Fibroblast of skin of left biceps (primary cell): ENCODE measurements at regions not wholly inside any gene's neighbourhood (a gene's known extent, or its start where the extent isn't known, plus 50 kb on each side); places are given as distances from the start of the nearest gene placed in this dataset.

Experiments used
- DNase-seq, 2 experiments: peaks; one replicate each; pipeline ENCODE4 v3.0.0-alpha.2; 2013; ENCODE audit warnings: low read depth in 2 of 2

DNA sequence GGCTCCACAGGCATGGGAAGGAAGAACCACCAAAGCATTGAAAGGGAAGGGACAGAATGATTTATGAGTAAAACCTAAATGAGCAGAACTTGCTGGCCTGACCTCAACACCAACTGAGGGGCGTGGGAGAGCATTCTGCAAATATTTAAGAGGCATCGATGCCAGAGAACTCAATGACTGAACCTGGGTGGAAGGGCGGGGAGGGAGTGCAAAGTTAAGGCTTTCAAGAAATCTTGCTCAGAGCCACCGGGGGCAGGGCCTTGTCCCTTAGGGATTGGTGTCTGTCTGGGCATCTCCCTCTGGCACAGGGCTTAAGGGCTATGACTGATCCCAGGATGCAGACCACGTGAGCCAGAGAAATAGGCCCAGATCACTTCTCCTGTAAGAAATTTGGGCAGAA lies 137.1 kb downstream of the ADAMTS15 start:
- no peak for DNase-seq

DNA sequence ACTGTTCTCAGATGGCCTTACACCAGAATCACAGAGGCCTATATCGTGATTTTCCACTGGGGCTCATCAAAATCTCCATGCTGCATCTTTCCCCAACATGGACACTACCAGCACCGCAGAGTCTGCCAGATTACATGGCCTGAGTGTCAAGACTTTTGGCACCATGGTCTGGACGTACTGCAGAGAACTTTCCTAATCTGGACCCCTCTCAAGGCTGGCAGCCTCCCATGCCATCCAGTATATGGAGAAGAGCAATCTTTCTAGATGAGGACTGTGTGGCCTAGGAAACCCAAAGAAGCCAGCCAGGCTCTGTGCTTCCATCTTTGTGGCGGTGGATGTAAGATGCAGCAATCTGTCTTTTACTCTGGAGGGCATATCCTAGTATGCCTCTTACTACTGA lies 139.2 kb downstream of the ADAMTS15 start:
- no peak for DNase-seq

DNA sequence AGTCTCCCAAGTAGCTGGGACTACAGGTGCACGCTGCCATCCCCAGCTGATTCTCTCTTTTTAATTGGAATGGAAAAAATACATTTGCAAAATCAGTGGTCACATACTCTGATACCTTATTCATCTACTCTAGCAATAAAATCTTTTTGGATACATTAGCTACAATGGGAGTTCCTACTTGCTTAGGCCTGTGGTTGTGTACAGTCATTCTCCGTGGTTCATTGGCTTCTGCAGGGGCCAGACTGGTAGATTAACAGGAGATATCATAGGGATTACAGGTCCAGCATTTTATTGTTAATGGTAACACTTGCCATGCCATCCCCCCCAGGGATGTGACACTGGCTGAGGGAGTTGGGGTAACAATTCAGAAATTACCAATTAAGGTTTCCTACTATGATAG lies 140.0 kb downstream of the ADAMTS15 start:
- DNase-seq, result no peak

DNA sequence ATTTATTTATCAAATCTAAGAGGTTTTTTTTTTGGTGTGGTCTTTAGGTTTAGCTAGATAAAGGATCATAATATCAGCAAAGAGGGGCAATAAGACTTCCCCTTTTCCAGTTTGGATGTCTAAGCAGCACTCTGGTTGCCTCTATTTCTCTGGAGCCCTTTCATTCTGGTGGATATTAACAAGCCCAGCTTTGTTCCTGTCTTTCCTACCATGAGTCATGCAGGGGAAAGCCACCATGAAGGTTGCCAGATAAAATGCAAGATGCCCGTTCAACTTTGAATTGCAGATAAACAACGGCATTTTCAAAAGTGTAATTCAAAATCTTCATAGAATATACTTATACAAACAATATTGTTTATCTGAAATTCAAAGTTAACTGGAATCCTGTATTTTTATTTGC lies 143.6 kb downstream of the ADAMTS15 start:
- DNase-seq, result no peak

DNA sequence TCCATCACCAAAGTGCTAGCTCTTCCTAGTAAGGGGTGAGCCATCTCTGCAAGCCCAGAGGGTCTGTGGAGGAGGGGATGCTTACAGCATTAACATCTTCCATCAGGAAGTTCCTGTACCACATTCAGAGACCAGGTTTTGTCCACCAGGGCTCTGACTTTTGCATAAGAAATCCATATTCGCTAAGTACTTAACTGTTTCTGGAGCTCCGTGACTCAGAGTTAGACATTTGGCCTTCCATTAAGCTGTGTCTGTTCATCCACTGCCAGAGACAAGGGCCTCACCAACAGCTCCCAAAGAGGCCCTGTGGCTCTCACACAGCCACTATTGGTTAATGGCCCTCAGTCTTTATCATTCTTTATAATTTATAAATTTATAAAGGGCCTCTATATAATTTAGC lies 144.6 kb downstream of the ADAMTS15 start:
- DNase-seq, result no peak

DNA sequence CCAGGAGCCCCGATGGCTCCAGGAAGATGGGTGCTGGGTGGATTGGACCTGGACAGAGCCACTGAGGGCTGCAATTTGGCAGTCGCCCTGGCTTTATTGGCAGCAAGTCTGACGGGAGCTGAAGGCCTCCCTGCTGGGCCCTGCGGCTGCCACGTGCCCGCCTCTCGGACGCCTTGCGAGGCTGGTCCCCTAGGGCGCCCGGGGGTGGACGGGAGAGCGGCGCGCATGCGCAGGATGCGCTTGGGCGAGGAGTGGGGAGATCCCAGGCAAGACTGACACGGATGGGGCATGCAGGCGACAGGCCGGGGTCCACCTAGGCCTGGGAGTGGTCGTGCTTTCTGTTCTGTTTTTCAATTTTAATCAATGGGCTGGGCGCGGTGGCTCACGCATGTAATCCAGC lies 150.0 kb downstream of the ADAMTS15 start:
- no peak for DNase-seq

DNA sequence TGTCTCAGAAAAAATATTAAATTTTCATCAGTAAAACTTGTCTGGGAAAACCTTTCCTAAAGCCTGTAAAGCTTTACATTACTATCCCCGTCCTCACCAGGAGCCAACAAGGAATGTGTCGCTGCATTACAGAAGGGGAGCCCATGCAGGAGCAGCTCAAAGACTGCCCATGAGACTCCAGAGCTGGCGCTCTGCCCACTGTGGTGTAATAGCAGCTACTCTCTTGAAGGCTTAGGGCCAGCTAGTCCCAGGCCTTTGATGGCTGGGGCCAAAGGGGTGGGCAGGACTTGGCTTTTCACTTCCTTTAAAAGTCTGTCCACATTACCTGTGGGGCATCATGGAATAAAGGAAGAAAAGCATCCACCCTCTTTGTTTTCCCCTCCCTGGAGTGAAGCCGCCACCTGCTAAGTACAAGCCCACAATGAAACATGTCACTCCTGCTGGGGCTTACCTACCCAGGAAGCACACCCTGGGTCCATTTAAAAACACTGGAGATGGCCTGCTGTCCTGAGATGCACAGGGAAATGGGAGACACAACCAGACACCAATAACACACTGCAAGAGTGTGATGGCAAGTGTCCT lies 150.7 kb downstream of the ADAMTS15 start:
- no peak for DNase-seq

DNA sequence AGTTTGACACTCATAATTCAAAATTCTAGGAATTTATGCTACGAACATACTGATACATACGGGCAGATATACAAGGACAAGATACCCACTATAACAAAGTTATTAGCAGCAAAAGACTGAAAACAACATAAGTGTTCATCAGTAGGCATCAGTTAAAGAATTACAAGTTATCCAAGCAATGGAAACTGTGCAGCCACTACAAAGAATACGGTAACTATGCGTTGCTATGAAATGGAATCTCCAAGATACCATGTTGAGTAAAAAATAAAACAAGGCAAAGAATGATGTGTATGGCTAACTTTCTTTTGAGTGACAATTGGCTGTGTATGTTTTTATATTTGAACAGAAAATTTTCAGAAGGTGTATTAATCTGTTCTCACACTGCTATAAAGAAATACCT lies 151.7 kb downstream of the ADAMTS15 start:
- no peak for DNase-seq

DNA sequence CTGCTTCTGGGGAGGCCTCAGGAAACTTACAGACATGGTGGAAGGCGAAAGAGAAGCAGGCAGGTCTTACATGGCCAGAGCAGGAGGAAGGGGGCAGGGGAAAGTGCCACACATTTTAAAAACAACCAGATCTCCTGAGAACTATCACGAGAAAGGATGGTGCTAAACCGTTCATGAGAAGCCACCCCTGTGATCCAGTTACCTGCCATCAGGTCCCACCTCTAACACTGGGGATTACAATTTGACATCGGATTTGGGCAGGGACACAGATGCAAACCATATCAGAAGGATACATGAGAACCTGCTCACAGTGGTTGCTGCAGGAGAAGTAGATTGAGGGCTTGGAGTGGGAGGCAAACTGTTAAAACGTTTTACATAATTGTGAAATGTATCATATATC lies 152.2 kb downstream of the ADAMTS15 start:
- no peak for DNase-seq

DNA sequence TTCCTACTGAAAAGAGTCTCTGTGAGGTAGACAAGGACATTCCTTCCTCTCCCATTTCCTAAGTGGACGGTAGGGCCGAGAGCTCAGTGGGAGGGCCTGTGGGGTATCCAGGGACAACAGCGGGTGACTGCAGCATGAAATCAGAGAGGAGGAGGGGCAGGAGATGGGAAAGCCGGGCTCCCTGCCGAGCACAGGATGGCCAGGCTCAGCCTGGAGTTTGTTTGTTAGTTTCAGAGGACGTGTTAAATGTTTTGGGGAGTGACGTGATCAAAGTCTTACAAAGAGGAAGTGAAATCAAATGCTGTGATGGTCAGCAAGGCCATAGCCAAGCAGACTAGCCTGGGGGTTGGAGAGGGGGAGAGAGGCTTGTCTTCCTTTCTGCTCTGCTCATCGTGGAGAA lies 152.7 kb downstream of the ADAMTS15 start:
- DNase-seq, result peak in 1 of 2 experiments; percentile 58

DNA sequence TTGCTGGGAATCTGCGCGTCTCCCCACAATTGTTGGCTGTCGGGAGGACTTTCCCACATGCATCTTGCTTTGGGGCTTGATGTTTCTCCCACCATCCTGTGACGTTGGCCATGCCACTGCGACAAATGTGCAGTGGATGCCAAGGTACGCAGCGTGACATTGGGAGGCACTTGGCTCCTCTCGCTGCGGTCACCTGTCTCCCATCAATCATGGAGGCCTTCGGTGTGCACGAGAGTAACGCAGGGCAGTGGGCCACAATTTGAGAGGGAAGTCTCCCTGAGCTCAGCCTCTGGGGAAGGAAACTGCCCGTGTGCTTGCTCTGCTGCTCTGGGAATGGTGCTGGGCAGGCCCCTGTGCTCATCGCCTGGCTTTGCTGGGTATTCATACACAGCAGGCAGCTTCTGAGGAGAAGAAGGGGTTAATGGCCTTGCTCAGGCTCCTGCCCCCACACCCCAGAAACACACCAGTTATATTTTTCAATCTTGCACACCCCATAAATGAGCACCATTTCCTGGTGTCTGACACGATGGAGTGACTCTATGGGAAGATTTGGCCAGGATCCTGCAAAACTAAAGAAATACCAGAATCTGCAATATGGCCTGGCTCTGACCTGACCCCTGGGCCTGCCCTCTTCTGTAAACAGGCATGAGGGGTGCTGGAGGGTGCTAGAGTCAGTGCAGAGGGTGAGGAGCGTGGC lies 153.5 kb downstream of the ADAMTS15 start:
- DNase-seq, result no peak

DNA sequence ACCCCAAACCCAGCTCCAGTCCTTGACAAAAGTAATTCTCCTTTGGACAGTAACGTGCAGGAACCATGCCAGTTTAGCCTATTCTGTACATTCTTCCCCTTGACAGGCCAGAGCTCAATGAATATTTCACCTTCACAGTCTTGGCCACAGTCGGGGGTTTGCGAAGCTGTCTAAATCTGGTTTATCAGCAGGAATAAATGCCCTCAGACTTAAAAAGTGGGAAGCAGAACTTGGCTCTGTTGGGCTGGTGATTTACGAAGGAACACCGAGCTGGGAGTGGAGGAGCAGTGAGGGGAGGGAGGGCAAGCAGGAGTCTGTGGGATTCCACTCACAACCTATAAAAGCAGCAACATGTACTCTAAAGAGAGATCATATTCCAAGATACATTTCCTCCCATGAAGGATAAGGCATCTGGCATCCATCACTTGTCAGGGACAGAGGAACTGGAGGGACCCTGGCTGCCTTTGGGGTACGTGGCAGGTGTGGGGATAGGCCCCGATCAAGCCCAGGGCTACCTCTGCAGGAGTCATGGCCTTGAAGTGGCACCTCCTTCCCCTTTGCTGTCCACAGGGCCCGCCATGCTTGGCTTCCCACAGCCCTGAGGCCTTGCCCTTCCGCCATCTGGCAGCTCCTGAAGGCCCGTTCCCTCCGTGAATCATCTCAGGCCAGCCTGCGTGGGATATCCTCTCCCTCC lies 154.3 kb downstream of the ADAMTS15 start:
- DNase-seq, result no peak

DNA sequence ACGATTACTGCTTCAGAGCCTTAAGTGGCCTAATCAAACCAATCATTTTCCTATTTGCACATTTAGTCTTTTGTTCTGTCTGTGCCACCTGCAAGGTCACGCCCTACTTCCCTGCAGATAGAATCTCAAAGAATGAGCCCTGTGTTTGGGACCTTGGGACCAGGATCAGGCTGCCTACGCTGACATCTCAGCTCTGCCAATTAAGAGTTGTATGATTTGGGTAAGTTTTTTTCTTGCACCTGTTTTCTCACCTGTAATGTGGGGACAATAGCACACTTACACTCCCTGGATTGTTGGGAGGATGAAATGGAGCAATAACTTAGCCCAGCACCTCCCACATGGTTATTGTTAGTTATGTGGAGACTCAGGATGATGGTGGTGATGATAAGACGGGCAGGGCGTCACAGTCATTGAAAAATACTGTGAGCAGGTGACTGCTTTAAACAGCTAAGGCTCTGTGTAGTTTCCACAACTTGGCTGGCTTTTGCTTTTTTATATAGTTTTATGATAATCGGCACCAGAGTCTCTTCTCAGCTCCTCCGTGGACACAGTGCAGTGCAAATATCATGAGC lies 155.0 kb downstream of the ADAMTS15 start:
- no peak for DNase-seq

DNA sequence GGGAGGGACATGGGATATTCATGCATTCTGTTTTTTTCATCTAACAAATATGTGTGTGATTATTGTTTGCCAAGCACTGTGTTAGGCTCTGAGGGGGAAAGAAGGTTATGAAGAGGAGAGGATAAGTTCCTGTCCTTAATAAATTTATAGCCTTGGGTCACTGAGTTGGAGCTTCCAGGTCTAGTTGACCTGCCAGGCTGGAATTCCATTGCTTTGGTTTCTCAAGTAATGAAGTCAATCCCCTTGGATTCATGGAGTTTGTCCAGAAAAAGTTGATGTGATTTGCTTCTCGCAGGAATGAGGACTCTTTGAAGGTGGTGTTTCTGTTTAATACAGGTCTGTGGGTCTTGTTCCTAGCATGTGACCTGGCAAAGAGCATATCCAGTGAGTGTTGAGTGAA lies 156.2 kb downstream of the ADAMTS15 start:
- no peak for DNase-seq

DNA sequence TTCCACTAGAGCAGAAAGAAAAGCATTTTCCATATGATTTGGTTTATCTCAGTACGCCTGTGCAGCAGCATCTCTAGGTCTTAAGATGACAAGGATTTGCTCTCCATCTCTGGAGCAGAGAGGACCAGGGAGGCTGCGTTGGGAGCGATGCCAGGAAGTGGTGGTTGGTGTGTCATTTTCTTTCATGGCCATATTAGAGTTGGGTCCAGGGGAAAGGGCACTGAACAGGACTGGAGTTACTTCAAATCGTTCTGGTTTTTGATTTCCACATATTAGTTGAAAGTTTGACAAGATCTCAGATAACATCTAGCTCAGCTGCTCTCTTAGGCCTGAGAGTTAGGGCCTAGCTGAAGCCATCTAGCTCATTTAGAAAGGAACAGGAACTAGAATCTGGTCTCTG lies 157.7 kb downstream of the ADAMTS15 start:
- no peak for DNase-seq

DNA sequence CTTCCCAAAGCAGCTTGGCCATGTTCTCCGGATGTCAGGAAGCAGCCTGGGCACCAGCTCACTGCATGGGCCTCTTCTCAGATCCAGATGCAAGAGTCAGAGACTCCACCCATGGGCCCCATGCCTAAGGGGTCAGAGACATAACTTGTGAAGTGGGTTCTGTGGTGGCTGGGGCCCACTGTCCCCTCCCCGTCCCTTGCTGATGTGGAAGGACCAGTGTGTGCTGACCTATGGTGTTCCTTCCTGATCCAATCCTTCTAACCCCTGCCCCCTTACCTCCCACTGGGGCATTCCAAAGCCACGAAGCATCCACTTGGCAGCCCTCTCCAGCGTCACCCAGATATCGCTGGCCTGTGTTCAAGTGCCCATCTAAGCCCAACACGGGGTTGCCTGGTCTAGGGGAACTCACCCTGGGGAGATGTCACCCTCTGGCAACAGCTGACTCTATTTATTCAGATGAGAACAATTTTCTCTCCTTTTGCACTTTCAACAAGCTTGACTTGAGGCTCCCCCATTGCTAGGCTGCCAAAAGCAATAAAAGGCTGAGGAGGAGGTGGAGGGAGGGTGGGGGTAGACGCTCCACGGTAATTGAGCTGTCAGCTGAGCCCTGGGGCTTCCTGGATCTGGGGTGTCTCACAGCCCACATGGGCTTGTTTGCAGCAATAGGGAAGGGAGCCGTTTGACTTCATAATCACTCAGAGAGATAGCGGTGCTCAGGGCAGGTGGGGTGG lies 158.5 kb downstream of the ADAMTS15 start:
- peak; percentile 49 to 55 for DNase-seq

DNA sequence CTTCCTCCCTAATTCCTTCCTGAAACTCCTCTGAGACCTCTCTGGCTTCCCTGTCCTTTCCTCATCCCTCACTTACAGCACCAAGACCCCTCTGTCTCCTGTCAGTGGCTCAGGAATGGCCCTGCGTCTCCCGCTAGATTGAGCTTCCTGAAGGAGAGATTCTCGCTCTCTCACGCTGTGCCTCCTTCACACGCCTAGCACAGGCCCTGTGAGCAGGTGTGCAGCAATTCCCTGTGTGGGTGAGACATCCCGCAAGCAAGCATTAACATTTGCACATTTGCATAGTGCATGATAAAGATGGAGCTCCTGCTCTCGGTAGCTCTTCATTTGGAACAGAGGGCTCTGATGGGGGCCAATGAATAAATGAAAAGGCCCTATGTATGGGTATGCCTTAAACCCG lies 159.8 kb downstream of the ADAMTS15 start:
- DNase-seq, result no peak

DNA sequence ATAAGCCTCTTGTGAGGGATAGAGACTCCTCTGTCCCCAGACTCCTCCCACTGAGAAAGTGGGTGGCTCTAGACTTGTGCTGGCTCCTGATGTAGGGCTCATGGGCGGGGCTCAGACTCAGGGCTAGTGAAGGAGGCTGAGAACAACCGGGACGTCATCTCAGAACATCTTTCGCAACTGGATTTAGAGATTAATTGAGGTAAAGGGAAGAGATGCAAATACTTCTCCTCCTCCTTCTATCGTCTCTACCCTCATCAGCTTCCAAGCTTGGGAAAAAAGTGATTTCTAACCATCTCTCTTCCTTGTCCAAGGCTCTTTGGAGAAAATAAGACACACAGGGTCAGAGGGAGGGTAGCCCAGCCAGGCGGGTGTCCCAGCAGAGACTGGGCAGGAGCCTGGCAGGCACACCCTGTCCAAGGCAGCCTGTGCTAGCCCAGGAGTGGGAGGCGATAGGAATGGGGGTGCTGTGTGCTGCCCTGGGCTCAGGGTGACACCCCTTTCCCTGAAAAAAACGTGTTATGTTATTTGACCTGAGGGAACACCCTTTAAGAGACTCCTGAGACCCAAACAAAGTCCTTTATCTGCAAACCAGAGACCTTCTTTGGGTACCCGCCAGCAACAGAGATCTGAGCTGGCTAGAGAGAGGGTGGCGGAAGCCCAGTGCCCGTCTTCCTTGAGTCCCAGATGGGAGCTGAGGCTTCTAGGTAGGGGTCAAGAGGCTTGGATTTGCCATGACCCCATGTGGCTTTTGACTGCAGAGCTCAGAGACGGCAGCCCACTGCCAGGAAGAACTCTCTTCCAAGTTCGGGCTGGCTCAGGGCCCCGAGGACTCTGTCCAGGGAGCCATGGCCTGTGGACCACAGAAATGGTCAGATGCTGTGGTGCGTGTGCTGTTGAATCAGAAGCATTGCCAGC lies 160.9 kb downstream of the ADAMTS15 start:
- no peak for DNase-seq

DNA sequence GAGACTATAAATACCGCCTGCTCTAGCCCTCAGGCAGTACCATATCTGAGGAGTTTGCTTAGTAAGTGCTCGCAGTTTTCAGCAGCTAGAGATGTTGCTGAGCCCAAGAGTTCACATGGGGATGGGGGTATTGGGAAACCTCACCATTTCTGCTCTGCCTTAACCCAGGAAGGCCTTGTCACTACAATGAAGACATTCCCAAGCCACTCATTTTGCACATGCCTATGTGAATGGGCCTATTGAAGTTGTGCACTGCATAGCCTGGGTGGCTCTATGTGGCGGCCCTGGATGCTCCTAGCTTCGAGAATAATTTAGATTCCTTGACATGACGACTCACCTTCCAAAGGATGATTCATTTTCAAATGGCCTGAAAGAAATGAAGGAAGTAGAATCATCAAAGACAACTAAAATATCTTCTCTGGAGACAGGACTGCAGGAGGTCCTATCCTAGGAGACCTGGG lies 163.4 kb downstream of the ADAMTS15 start:
- peak; percentile 84 for DNase-seq

DNA sequence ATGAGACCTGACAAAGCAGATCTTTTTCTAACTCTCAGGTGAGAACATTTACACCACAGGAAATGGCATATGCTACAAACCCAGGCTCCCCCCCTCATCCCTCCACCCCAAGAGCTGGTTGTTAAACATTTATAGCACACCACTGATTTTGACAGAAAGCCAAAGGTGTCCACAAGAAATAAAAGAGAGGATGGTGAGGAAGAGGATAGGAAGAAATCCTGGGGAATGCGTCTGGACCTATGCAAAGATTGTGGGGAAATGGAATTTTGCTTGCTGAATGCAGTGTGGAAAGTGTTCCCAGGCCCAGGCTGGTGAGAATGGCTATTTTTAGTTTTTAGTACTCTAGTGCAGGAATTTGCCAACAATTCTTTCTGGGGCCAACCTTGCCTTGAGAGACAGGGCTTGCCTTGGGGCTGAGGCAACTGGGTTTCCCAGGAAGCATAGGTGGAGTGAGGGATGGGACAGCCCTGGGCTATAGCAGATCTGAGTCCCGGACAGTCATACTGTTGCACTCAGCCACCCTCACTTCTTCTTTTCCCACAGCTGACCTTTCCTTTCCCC lies 163.9 kb downstream of the ADAMTS15 start:
- peak; percentile 68 to 78 for DNase-seq

DNA sequence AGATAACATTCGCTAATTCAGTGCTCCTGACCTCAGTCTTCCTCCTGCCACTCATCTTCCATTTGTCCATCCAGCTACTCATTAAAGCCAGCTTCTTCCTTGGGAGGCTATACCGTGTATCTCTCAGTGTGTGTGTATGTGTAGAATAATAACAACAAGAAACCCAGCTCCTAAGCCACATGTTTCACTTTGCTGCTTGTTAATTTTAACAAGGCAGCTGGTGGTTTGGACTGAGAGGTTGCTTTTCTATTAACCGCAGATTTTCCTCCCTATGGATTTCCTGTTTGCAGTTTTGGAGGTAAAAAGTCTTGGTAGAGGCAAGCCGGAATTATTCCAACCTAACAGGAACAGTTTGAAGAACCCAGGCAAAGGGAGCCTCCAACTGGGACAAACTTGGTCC lies 165.0 kb downstream of the ADAMTS15 start:
- no peak for DNase-seq
